ENCODE measurements at regions not wholly inside any gene's neighbourhood (a gene's known extent, or its start where the extent isn't known, plus 50 kb on each side); places are given as distances from the start of the nearest gene placed in this dataset.
"Not testable (repeated sequence)": the region's sequence is repeated elsewhere in the genome, so short reads cannot be mapped to it uniquely, and the experiment has no call there.

DNA sequence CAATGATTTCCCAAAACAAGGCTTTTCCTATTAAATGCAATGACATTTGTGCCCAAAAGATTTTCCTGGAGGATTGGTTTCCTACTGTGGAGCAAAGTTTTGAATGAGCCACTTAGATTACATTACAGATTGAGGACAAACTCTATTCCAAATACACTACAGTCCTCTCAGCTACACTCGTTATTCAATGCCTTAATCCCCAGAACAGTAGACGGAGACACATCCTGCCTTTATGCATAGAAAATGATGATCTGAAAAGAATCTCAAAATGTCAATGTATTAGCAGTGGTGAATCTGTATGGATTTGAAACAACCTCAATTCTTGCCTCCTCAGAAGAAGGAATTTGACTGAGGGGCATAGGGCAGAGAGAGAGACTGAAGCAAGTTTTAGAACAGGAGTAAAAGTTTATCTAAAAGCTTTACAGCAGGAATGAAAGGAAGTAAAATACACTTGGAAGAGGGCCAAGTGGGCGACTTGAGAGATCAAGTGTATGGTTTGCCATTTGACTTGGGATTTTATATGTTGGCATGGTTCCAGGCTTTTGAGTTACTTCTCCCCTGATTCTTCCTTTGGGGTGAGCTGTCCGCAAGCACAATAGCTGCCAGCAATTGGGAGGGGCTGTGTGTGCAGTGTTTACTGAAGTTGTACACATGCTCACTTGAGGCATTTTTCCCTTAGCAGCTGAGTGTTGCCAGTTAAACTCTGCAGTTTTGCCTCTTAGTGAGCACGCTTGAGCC, 891.9 kb upstream of the MBL2 start:
- intact Hi-C loops (cut with DNase I; ENCODE audit: low total_unique reads): no loop called here
- Histone ChIP-seq H3K27ac (no peak overlapping the region), H3K4me3 (no peak overlapping the region), H3K4me1 (no peaks in the 10 kb centered on the region), H3K27me3 (no peaks in the 10 kb centered on the region), H3K9me3 (no peaks in the 10 kb centered on the region), H3K36me3 (no peaks in the 10 kb centered on the region)
- TF ChIP-seq, protein P1, sequence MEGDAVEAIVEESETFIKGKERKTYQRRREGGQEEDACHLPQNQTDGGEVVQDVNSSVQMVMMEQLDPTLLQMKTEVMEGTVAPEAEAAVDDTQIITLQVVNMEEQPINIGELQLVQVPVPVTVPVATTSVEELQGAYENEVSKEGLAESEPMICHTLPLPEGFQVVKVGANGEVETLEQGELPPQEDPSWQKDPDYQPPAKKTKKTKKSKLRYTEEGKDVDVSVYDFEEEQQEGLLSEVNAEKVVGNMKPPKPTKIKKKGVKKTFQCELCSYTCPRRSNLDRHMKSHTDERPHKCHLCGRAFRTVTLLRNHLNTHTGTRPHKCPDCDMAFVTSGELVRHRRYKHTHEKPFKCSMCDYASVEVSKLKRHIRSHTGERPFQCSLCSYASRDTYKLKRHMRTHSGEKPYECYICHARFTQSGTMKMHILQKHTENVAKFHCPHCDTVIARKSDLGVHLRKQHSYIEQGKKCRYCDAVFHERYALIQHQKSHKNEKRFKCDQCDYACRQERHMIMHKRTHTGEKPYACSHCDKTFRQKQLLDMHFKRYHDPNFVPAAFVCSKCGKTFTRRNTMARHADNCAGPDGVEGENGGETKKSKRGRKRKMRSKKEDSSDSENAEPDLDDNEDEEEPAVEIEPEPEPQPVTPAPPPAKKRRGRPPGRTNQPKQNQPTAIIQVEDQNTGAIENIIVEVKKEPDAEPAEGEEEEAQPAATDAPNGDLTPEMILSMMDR (IDR thresholded peaks at IDR 0.05): no peak
- no peak for TF ChIP-seq POLR2A (IDR thresholded peaks at IDR 0.05)
- DNase-seq: no peak

DNA sequence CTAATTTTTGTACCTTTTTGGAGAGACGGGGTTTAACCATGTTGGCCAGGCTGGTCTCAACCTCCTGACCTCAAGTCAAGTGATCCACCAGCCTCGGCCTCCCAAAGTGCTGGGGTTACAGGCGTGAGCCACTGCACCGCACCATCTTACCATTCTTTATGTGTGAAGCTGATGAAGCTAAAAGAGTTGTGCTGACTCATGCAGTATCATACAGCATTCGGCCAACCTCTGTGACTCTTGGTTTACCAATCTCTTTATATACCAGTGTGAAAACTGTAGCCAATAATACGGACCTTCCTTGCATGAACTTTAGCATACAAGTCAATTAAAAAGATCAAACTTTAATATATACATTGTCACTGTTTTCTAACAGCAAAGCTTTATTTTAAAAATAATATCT, 878.2 kb upstream of the MBL2 start:
- H3K36me3 ChIP-seq: no peaks in the 10 kb centered on the region
- H3K27me3 ChIP-seq: no peaks in the 10 kb centered on the region
- intact Hi-C loops (cut with DNase I; ENCODE audit: low total_unique reads): no loop called here
- H3K4me3 ChIP-seq: no peak overlapping the region
- H3K9me3 ChIP-seq: no peaks in the 10 kb centered on the region
- no peak for TF ChIP-seq POLR2A (IDR thresholded peaks at IDR 0.05)
- TF ChIP-seq, protein P1 (IDR thresholded peaks at IDR 0.05): no peak
- no peak overlapping the region for H3K27ac ChIP-seq
- no peak for DNase-seq
- H3K4me1 ChIP-seq: no peaks in the 10 kb centered on the region

DNA sequence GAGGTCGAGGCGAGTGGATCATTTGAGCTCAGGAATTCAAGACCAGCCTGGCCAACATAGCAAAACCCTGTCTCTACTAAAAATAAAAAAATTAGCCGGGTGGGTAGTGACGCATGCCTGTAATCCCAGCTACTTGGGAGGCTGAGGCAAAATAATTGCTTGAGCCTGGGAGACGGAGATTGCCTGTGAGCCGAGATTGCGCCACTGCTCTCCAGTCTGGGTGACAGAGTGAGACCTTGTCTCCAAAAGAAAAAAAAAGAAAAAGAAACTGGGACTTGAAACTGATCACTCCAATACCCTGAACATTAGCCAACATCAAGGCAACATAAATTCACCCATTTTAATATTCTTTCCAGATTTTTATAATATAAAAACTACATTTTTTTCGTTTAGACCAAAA, 874.6 kb upstream of the MBL2 start:
- H3K4me1 ChIP-seq; intact Hi-C loops (cut with DNase I; ENCODE audit: low total_unique reads); H3K9me3 ChIP-seq; H3K36me3 ChIP-seq; H3K27ac ChIP-seq; DNase-seq; H3K4me3 ChIP-seq; H3K27me3 ChIP-seq: not testable (repeated sequence)

DNA sequence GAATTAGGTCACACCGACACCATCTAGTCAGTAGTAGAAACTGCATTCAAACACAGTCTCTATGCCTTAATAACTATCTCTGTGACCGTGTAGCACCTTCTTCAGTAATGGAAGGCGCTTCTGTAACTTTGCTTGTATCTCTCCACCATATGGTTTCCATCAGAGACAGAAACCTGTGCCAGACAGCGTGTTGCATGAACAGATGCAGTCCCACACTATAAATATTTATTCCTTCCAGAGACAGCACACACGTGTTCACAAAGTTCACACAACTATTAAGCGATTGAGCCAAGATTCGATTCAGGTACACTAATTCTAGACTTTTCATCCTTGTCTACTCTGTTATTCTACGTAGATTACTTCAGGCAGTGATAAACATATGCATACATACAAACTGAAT, 873.9 kb upstream of the MBL2 start:
- Histone ChIP-seq H3K36me3 (no peaks in the 10 kb centered on the region), H3K27ac (no peak overlapping the region), H3K27me3 (no peaks in the 10 kb centered on the region), H3K9me3 (no peaks in the 10 kb centered on the region), H3K4me1 (no peaks in the 10 kb centered on the region), H3K4me3 (no peak overlapping the region)
- TF ChIP-seq, protein P1 (IDR thresholded peaks at IDR 0.05): no peak
- no peak for TF ChIP-seq POLR2A (IDR thresholded peaks at IDR 0.05)
- intact Hi-C loops (cut with DNase I; ENCODE audit: low total_unique reads): no loop called here
- DNase-seq: no peak

DNA sequence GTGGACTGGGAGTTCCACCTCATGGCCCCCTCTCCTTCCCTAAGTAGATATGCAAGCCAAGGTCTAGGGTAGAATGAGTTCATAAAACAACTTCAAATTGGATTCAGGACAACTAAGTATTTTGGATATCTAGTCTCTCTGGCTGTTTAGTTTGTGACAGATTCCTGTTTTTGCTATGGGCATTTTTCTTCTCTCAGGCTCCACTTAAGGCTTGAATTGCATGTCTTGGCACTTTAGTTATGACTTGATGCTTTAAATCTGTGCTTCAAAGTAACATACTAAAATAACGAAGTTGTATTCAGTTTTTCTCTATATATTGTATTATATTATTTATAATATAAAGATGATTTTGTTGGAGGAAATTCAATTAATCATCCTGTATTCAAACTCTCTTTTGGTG, 873.4 kb upstream of the MBL2 start:
- no peak for DNase-seq
- H3K27ac ChIP-seq: no peak overlapping the region
- H3K27me3 ChIP-seq: no peaks in the 10 kb centered on the region
- no peaks in the 10 kb centered on the region for H3K36me3 ChIP-seq
- H3K9me3 ChIP-seq: no peaks in the 10 kb centered on the region
- intact Hi-C loops (cut with DNase I; ENCODE audit: low total_unique reads): no loop called here
- TF ChIP-seq POLR2A (IDR thresholded peaks at IDR 0.05): no peak
- TF ChIP-seq, protein P1 (IDR thresholded peaks at IDR 0.05): no peak
- no peak overlapping the region for H3K4me3 ChIP-seq
- no peaks in the 10 kb centered on the region for H3K4me1 ChIP-seq

DNA sequence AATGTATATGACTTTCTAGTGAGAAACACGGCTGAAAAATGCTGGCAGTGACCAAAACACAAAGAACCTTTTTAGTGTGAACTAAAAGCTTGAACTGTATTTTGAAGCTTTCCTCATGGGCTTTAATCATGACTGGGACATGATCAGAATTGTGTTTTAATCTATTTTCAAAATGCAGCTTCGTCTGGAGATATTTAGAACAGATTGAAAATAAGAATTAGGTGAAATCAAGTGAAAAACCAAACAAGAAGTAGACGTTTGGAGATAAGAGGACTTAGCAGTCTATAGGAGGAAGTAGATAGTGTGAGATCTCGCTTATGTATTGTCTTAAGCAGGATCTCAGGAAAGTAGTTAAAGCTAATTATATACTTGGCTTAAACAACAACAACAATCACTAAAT, 865.4 kb upstream of the MBL2 start:
- Histone ChIP-seq H3K36me3 (no peaks in the 10 kb centered on the region), H3K9me3 (no peaks in the 10 kb centered on the region), H3K4me3 (no peak overlapping the region), H3K27ac (no peak overlapping the region), H3K4me1 (no peaks in the 10 kb centered on the region), H3K27me3 (no peaks in the 10 kb centered on the region)
- intact Hi-C loops (cut with DNase I; ENCODE audit: low total_unique reads): no loop called here
- DNase-seq: no peak
- no peak for TF ChIP-seq POLR2A (IDR thresholded peaks at IDR 0.05)
- TF ChIP-seq, protein P1 (IDR thresholded peaks at IDR 0.05): no peak
